SKM-1 (cell line): ENCODE measurements at regions not wholly inside any gene's neighbourhood (a gene's known extent, or its start where the extent isn't known, plus 50 kb on each side); places are given as distances from the start of the nearest gene placed in this dataset.

Experiments used
- DNase-seq: peaks from one replicate; lab custom pipeline; 2025; ENCODE audit not compliant: unreplicated experiment; lab: John Stamatoyannopoulos, UW

DNA sequence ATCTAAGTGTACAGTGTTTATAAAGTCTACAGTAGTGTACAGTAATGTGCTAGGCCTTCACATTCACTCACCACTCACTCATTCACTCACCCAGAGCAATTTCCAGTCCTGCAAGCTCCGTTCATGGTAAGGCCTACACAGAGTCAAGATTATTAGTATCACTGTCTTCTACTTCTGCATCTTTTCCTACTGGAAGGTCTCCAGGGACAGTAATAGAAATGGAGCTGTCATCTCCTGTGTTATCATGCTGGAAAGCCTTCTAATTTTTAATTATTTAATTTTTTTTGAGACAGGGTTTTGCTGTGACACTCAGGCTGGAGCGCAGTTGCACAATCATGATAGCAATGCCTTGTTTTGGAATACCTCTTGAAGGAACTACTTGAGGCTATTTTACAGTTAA lies 207.0 kb downstream of the HTR7 start:
- DNase-seq, result no peak

DNA sequence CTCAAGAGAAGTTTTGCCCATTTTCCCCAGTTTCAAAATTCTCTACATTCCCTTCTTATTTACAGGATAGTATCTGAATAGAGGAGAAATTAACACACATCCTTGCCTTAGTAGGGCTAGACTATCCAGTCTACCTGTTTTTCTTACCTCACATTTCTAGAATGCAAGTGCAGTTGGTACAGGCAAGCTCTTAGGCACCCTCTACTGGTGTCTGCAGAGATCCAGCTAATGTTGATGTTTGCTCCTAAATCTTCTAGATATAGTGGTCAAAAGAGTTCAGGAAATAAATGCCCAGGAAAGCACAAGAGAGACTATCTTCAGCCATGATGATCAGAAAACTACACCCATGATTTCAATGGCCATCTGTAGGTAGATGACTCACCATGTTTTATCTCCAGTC lies 205.3 kb downstream of the HTR7 start:
- DNase-seq, result no peak

DNA sequence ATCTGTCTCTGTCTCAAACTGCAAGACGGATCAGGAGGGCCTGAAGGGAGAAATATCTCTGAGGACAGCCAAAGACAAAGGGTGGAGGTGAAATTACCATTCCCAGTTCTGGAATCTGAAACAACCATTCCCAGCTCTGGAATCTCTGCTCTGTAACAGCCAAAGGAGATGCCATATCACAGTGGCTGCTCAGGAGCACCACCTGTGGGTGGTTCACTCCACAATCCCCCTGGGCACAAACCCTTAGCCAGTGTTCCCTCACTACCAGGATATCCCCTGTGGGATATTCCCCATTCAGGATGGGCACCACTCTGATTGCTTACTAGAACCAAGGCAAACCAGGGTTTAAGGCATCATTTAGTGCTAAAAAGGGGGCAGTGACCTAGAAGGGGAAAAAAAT lies 199.0 kb downstream of the HTR7 start:
- DNase-seq, result no peak

DNA sequence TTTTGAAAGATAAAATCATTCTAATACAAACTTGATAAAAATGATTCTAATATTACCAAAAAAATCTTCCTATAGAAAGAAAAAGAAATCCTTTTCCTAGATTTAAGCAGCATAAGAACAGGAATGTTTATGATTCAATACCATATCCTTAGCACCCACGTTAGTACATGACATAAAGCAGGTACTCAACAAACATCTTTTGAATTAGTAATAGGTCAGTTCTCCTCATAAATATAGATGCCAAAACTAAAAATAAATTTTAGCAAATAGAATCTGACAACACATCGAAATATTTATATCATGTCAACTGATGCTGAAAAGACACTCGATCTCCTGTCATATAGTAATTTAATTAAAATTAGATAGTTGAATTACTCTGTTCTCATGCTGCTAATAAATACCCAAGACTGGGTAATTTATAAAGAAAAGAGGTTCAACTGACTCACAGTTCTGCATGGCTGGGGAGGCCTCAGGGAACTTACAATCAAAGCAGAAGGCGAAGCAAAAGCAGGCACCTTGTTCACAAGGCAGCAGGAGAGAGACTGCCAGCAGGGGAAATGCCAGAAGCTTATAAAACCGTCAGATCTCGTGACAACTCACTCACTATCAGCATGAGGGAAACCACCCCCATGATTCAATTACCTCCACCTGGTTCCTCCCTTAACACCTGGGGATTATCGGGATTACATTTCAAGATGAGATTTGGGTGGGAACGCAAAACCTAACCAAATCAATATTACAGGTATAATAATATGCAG lies 191.8 kb downstream of the HTR7 start:
- no peak for DNase-seq

DNA sequence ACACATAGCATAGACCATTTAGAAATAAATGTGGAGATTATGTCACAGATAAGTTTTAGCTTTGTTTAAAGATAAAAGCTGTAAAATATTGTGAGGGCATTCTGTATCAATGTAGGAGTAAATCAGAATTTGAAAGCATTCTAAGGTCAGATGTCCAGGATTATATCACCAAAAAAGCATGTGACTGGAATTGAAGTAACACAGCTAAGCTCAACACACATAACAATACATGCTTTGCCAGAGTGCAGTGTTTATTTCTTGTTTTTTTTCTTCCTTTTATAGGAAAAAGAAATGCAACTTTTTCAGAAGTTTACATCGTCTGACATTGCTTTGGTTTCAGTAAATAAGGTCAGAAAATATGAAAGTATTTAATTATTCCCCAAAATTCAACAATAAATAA lies 183.4 kb downstream of the HTR7 start:
- no peak for DNase-seq

DNA sequence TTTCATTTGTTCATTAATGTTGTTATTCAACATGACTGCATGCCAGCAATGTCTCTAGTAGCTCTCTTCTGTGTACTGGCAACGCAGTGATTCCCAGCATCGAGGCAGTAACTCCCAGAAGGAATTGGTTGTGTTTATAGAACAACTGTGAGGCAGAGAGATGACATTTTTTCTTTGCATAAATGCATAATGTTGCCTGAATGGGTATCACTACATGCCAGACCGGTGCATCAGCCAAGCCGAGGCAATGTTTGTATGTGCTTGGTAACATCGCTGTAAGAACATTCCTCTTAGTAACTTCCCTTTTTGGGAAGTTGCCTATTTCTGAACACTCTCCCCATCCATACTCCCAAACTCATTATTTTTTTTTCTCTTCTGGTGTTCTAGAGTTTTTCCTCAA lies 182.9 kb downstream of the HTR7 start:
- DNase-seq, result no peak

DNA sequence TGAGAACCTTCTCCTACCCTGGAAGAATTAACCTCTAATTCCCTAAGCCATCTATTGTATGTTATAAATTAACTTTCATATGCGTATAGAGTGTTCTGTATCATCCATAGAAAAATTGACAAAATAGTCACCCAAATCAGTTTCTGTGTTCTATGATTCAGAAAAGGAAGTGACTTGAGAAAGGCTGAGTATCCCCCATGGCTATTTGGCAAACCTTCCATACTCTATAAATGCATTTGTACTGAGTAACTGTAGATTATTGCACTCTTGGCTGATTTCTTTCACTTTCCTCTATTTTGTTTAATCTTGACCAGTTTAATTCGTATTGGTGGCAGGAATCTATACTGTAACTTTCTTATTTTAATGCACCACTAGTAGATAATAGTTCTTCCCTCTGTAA lies 182.2 kb downstream of the HTR7 start:
- DNase-seq, result no peak
